T-helper 17 cell (primary cell): ENCODE measurements at regions not wholly inside any gene's neighbourhood (a gene's known extent, or its start where the extent isn't known, plus 50 kb on each side); places are given as distances from the start of the nearest gene placed in this dataset.

ENCODE experiments used
- ATAC-seq: fragments of 150-1000 bp; cut with Tn5 transposase; 2 replicates; pipeline ENCODE4 v1.10.0; 2021; ENCODE audit warnings: mild to moderate bottlenecking, moderate library complexity
- DNase-seq, 3 donors: peaks; one replicate each; pipeline versions ENCODE4 v3.0.0 to v3.0.0-alpha.2; 2020 to 2021
- H3K9me3 ChIP-seq: one replicate; pipeline ENCODE4 v1.7.0; 2013; ENCODE audit warnings: low read length, mild to moderate bottlenecking; ENCODE audit not compliant: control insufficient read depth, poor library complexity, severe bottlenecking
- H3K27ac Mint-ChIP-seq: one replicate; pipeline ENCODE4 v1.8.0; 2022; ENCODE audit warnings: mild to moderate bottlenecking, moderate library complexity, mixed read lengths
- H3K27me3 Mint-ChIP-seq: one replicate; pipeline ENCODE4 v1.8.0; 2022; ENCODE audit warnings: mixed read lengths
- H3K36me3 Mint-ChIP-seq: one replicate; pipeline ENCODE4 v1.8.0; 2022; ENCODE audit warnings: low read depth, mixed read lengths
- H3K4me1 Mint-ChIP-seq: one replicate; pipeline ENCODE4 v1.8.0; 2022; ENCODE audit warnings: mild to moderate bottlenecking, mixed read lengths
- H3K4me3 Mint-ChIP-seq: one replicate; pipeline ENCODE4 v1.8.0; 2022; ENCODE audit warnings: mild to moderate bottlenecking, moderate library complexity, mixed read lengths

DNA sequence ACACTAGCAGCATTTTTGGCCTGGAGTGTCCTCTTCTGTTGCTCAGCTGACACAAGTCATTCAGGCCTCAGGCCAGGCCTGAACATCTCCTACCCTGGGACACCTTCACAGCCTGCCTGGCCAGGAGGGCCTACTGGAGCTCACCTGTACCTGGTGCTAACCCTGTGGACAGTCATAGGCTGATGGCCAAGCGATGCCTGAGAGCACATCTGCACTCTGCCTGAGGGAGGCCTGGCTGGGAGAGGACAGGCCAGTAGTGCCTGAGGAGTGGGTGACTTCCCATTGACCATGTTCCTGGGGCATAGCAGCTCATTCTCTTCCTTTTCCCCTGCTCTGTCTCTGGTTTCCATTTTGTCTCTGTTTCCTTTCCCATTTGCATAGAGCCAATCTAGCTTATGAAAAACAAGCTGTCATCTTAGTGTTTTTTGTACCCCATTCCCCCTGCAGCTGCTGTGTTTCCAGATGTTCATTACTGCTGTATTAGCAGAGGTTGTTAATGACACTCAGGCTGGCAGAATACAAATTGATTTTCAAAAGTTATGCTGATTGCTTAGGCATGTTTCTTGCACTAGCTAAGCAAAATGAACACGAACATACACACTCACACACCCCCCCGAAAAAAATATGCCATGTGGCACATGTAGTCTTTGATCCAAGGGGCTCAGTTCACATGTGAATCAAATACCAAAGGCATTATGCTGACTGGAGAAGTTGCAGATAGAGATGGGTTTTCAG, 149.7 kb upstream of the HS6ST1 start:
- H3K36me3 Mint-ChIP-seq, result peaks cover 2% of the 10 kb centered on the region
- DNase-seq (no peak), ATAC-seq (no peak)
- H3K27me3 Mint-ChIP-seq, result peaks cover 5% of the 10 kb centered on the region
- peaks cover 2% of the 10 kb centered on the region for H3K4me1 Mint-ChIP-seq
- H3K9me3 ChIP-seq, result peaks cover 6% of the 10 kb centered on the region
- H3K27ac Mint-ChIP-seq, result no peak overlapping the region
- H3K4me3 Mint-ChIP-seq, result no peak overlapping the region

DNA sequence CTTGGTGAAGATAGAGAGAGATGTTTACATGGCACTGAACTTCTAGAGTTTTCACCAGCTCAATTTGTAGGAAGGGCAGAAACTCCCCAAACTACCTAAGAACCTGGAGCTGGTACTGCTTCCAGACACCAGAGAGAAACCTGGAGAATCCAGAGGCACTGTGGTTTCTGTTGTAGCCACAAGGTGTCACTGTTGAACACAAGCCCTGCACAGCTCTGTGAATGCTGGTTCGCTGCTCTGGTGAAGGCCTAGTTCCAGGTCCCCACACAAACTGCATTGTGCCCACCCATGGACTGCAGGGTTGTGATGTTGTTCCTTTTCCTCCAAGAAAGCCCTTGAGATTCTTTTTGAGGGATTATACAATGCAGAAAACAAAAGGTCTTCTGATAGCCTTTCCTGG, 150.5 kb upstream of the HS6ST1 start:
- no peak overlapping the region for H3K27ac Mint-ChIP-seq
- DNase-seq (no peak), ATAC-seq (no peak)
- H3K27me3 Mint-ChIP-seq, result peaks cover 9% of the 10 kb centered on the region
- H3K9me3 ChIP-seq, result peaks cover 6% of the 10 kb centered on the region
- peaks cover 2% of the 10 kb centered on the region for H3K36me3 Mint-ChIP-seq
- H3K4me3 Mint-ChIP-seq, result no peak overlapping the region
- peaks cover 2% of the 10 kb centered on the region for H3K4me1 Mint-ChIP-seq

DNA sequence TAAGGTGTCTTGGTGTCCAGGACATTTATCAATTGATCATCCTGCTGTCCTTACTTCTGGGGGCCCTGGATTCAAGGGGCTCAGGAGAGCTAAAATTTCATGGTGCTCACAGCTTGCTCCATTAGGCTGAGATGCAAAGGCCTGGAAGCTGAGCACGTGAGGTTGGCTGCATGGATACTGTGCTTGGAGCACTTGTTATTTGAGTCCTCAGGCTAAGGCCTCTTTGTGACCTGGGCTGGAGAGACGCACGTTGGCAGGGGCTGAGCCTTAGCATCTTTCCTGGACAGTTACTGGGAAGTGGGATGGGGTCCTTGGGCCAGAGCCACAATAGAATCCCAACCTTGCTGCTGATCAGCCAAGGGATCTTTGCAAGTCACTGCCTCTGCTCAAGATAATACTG, 151.2 kb upstream of the HS6ST1 start:
- peaks cover 2% of the 10 kb centered on the region for H3K36me3 Mint-ChIP-seq
- H3K27ac Mint-ChIP-seq, result no peak overlapping the region
- H3K4me3 Mint-ChIP-seq, result no peak overlapping the region
- H3K27me3 Mint-ChIP-seq, result peaks cover 15% of the 10 kb centered on the region
- DNase-seq (no peak), ATAC-seq (no peak)
- peaks cover 6% of the 10 kb centered on the region for H3K9me3 ChIP-seq
- H3K4me1 Mint-ChIP-seq, result peaks cover 5% of the 10 kb centered on the region

DNA sequence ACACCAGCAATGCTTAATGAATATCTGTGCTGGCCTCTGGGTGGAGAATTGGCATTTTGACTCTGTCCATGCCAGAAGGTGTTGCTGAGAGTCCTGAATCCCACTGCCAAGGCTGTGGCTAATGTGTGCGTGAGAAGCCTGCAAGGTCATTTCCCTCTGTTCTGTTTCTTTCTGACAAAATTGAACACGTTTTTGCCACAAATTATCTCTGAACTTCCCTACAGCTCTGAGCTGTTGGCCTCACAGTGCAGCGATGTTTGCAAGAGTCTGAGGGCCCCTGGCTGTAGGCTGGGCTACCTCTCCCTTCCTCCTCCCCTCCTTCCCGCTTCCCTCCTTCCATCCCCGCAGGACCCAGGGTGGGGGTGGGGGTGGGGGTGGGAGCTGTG, 154.1 kb upstream of the HS6ST1 start:
- peaks cover 5% of the 10 kb centered on the region for H3K4me1 Mint-ChIP-seq
- H3K27ac Mint-ChIP-seq, result no peak overlapping the region
- H3K27me3 Mint-ChIP-seq, result peaks cover 35% of the 10 kb centered on the region
- peaks cover 6% of the 10 kb centered on the region for H3K9me3 ChIP-seq
- no peak overlapping the region for H3K4me3 Mint-ChIP-seq
- H3K36me3 Mint-ChIP-seq, result peaks cover 2% of the 10 kb centered on the region
- no peak for ATAC-seq
- DNase-seq, result no peak

DNA sequence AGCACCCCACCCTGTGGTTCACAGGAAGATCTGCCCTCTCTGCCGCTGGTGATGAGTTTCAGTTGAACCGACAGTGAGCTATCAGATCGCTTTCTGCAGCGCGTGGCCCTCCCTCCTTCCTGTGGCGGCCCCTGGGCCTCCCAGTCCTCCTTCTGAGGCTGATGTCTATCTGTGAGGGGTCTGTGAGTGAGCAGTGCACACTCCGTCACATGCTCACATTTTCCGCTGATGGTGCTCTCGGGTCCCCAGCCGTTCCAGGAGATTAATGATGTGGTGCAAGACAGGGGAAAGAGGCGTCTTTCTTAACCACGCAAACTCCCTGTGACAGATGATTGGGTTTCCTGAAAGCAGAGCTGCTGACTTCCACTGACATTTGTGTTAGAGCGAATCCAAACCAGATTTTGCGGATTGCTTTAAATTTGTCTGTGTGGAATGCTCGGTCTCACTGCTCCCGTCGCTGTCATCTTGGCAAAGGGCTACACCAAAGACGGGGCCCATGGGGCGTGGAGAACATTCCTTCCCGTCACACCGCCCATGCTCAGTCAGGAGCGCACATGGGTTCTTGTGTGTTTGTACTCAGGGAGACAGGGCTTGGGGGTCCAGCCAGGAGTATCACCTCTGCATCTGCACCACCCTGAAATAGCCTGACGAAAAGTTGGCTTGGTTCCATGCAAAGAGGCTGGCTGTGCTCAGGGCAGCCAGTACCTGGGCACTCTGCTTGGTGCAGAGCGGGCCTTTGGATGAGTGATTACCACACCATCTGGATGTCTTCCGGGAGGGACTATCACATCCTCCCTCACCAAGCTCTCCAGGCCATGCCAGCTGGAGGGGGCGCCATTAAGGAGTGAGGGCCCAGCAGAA, 154.7 kb upstream of the HS6ST1 start:
- Mint-ChIP-seq H3K27me3 (peaks cover 37% of the 10 kb centered on the region), H3K4me3 (peak overlapping the region; percentile 22), H3K4me1 (peaks cover 5% of the 10 kb centered on the region), H3K27ac (no peak overlapping the region), H3K36me3 (peaks cover 2% of the 10 kb centered on the region)
- no peak for DNase-seq
- no peak for ATAC-seq
- peaks cover 6% of the 10 kb centered on the region for H3K9me3 ChIP-seq

DNA sequence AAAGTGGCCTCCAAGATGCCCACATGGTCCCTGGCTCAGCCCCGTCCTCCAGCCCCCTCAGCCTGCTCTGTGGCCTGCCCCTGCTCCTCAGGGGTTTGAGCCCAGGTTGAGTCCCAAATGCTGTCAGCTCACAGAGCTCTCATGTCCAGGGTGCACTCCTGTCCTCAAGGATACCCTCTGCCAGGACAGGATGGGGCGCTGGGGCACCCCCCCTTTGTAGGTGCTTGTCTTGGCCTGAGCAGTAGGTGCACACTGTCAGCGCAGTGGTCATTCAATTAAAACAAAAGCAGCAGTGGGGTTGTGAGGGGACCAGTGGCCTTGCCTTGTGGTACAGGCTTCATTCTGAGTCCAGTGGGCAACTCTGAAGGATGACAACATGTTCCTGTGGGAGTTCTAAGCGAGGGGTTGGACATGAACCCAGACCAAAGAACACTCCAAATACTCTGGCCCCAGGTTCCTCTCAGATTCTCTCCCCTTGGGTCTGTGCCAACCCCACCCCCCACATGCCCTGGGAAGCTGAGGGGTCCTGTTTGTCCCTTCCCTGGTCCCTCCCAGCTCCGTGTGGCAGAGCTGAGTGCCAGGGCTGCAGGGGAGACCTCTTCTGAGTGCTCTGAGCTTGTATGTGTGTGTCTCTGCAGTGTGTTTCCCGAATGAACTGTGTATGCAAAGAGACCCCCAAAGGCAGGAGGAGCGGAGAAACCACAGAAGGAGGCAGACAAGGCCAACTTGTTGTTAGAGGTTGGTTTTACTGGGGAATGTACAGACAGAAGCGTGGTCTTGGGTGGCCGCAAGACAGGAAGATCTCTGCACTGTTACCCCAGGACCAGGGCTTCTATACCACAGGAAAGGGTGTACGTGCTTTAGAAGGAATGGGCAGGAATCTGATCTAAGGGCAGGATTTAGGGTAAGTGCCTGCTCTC, 155.6 kb upstream of the HS6ST1 start:
- Mint-ChIP-seq H3K4me3 (no peak overlapping the region), H3K27me3 (peaks cover 42% of the 10 kb centered on the region), H3K36me3 (peaks cover 4% of the 10 kb centered on the region), H3K27ac (no peak overlapping the region), H3K4me1 (peaks cover 5% of the 10 kb centered on the region)
- peaks cover 3% of the 10 kb centered on the region for H3K9me3 ChIP-seq
- no peak for DNase-seq
- no peak for ATAC-seq

DNA sequence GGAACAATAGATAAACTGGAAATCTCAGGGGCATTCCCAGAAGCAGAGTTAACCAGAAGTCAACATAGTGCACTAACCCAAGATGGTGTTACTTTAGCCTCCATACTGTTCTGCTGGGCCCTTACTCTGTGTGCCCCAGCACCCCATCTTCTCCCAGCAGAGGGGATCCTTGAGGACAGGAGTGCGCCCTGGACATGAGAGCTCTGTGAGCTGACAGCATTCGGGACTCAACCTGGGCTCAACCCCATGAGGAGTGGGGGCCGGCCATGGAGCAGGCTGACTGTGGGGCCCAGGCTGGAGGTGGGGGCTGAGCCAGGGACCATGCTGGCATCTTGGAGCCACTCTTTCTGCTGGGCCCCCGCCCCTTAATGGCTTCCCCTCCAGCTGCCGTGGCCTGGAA, 156.3 kb upstream of the HS6ST1 start:
- no peak for ATAC-seq
- peaks cover 43% of the 10 kb centered on the region for H3K27me3 Mint-ChIP-seq
- H3K27ac Mint-ChIP-seq, result no peak overlapping the region
- H3K4me1 Mint-ChIP-seq, result peaks cover 5% of the 10 kb centered on the region
- H3K36me3 Mint-ChIP-seq, result peaks cover 4% of the 10 kb centered on the region
- H3K9me3 ChIP-seq, result peaks cover 3% of the 10 kb centered on the region
- no peak for DNase-seq
- no peak overlapping the region for H3K4me3 Mint-ChIP-seq

DNA sequence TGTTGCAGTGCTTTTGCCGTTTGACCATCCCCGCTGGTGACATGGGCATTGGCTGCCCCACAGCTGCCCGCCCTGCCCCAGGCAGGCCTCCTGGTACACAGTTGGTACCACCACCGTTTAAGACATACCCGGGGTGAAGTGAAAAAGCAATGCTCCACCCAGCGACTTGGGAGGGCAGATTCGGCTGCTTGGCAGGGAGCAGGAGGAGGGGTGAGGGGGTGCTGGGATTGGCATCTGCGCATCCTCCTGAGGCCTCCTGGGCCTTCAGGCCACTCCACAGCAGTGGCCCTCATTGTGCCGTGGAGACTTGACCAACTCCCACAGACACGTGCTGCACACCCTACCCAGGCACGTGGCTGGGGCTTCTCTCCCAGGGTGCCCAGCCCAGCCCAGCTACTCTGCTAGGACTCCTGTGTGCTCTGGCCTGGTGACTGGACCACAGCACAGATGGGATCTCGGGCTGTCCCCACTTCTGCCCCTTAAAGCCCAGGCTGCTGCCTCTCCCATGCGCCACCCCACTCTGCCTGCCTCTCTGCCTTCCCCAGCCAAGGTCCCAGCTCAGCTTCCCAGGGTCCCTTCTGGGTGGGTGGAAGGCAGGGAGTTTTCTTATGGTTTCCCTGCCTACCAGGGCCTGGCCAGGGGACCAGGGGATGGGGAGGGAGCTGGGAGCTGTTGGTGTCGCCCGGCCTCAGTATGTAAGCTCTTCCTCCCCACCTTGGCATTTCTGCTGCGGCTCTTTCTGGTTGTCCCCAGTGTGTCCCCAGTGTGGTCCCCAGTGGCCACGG, 157.0 kb upstream of the HS6ST1 start:
- Mint-ChIP-seq H3K27ac (no peak overlapping the region), H3K36me3 (peaks cover 4% of the 10 kb centered on the region), H3K4me3 (no peak overlapping the region), H3K27me3 (peaks cover 43% of the 10 kb centered on the region), H3K4me1 (peaks cover 5% of the 10 kb centered on the region)
- DNase-seq, result no peak
- no peak for ATAC-seq
- no peaks in the 10 kb centered on the region for H3K9me3 ChIP-seq

DNA sequence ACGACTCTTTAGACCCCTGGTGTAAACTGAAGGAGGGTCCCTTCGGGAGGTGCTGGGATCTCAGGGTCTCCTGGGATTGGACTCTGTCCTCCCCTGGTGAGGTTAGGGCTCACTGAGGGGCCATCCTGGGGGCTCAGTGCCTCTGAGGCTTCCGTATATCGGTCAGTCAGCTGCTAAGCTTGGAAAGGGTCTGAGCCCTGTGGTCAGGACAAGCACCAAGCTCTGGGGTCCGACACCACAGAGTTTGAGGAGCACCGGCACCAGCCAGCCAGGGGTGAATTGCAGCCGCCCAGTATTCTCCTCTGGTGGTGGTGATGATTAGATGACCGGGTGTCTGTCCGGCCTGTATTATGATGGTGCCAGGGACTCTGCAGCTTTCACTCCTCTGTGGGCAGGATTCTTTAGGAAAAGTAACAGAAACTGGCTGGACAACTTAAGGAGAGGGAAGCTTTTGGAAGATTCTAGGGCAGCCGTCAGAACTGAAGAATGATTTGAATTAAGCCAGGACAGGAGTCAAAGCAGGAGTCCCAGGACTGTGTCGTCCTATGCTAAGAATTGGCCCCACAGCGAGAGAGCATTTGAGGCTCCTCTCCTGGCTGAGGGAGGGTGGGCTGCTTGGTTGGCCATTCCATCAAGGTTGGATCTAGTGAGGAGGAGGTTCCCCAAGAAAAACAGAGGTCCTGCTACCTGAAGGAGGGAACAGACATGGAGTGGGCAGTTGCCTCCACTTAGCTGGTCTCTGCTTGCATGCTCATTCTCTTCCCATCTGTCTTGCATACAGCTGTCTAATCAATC, 158.6 kb upstream of the HS6ST1 start:
- Mint-ChIP-seq H3K4me1 (peaks cover 5% of the 10 kb centered on the region), H3K27ac (no peak overlapping the region), H3K27me3 (peaks cover 43% of the 10 kb centered on the region), H3K36me3 (peaks cover 4% of the 10 kb centered on the region), H3K4me3 (no peak overlapping the region)
- no peaks in the 10 kb centered on the region for H3K9me3 ChIP-seq
- ATAC-seq, result no peak
- no peak for DNase-seq

DNA sequence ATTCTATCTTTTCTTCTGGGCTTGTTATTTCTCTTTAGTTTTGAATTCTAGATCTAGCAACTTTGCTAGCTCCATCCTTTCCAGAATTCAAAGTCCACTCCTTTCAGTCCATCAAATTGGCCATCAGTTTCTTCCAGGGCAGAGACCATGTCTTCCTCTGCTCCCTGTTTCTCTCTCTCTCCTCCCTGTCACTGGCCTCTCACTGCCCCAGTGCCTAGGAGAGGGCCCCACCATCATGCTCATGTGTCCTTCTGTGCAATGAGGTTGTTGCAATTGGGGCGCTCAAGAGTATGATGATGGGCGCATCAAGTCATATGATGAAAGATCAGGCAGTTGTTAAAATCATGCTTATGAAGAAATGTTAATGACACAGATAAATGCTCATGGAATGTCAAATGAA, 159.2 kb upstream of the HS6ST1 start:
- no peak for ATAC-seq

DNA sequence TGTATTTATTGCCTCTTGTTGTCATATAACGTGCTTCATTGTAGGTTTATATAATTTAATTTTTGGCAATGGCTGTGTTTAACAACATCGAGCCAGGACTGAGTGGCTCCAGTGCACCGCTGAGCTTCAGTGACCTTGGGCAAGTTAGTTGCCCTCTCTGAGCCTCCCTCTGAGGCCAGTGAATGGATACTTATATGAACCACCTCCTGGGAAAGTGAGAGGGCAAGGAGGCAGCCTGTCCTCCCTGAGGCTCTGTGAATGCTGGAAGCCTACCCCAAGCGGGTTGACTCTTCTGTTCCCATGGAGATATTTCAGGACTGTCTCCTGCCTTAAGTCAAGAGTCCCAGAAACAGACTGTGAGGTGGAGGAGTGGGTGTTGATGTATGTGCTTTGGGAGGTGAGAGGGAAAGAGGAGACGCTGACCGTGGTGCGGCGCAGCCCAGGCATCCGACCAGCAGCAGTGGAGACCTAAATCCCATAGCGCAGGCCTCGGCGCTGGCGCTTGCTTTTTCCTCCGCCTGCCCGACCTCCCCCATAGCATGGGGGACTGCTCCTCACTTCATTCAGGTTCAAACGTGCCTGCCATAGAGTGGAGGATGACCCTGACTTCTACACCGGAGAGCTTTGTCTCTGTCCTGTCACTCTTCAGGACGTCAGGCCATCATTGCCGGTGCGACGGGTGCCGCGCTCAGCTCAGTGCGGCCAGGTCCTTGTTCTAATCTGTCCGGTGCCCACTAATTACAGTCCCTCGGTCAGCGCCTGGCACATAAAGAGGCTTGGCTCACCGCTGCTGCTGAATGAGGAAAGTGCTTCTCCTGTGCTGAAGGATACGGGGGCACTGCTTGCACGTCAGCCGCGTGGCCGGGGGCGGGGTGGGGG, 167.3 kb upstream of the HS6ST1 start:
- DNase-seq, result no peak
- H3K4me1 Mint-ChIP-seq, result peaks cover 4% of the 10 kb centered on the region
- H3K9me3 ChIP-seq, result no peaks in the 10 kb centered on the region
- no peak overlapping the region for H3K27ac Mint-ChIP-seq
- no peak for ATAC-seq
- no peak overlapping the region for H3K4me3 Mint-ChIP-seq
- H3K36me3 Mint-ChIP-seq, result no peaks in the 10 kb centered on the region
- H3K27me3 Mint-ChIP-seq, result peaks cover 25% of the 10 kb centered on the region

More for the DNA sequence above, 159.2 kb upstream of the HS6ST1 start:
- no peak for DNase-seq
- peaks cover 5% of the 10 kb centered on the region for H3K4me1 Mint-ChIP-seq
- peaks cover 43% of the 10 kb centered on the region for H3K27me3 Mint-ChIP-seq
- no peaks in the 10 kb centered on the region for H3K9me3 ChIP-seq
- H3K4me3 Mint-ChIP-seq, result no peak overlapping the region
- no peak overlapping the region for H3K27ac Mint-ChIP-seq
- peaks cover 4% of the 10 kb centered on the region for H3K36me3 Mint-ChIP-seq
